Esophagus muscularis mucosa (tissue), 3 donors: ENCODE measurements at regions not wholly inside any gene's neighbourhood (a gene's known extent, or its start where the extent isn't known, plus 50 kb on each side); places are given as distances from the start of the nearest gene placed in this dataset.

Source experiments
- CTCF ChIP-seq, 3 experiments: fragments of 200-600 bp in 2 of 3; fragments of 450-650 bp in 1 of 3; sonication (generic) in 2 of 3; IDR thresholded peaks; one replicate each; pipeline ENCODE4 v1.5.1; 2017 to 2019; ENCODE audit warnings: antibody characterized with exemption in 3 of 3, mild to moderate bottlenecking in 2 of 3, moderate library complexity in 1 of 3
- POLR2A ChIP-seq: fragments of 450-650 bp; IDR thresholded peaks from one replicate; pipeline ENCODE4 v1.6.1; 2017; ENCODE audit warnings: antibody characterized with exemption, moderate library complexity, mild to moderate bottlenecking, low read depth

- TF ChIP-seq POLR2A (no peak), CTCF (IDR thresholded peaks at IDR 0.05) (no peak)
Measured at GRCh38 chr5:91305640-91306039, 77.5 kb downstream of the ARRDC3 start.
